Dedifferentiated amniotic fluid mesenchymal stem cell (primary cell): ENCODE measurements at regions not wholly inside any gene's neighbourhood (a gene's known extent, or its start where the extent isn't known, plus 50 kb on each side); places are given as distances from the start of the nearest gene placed in this dataset.

Experiments used
- DNase-seq: peaks from one replicate; pipeline ENCODE4 v3.0.0-alpha.2; 2016; ENCODE audit errors: extremely low spot score

DNA sequence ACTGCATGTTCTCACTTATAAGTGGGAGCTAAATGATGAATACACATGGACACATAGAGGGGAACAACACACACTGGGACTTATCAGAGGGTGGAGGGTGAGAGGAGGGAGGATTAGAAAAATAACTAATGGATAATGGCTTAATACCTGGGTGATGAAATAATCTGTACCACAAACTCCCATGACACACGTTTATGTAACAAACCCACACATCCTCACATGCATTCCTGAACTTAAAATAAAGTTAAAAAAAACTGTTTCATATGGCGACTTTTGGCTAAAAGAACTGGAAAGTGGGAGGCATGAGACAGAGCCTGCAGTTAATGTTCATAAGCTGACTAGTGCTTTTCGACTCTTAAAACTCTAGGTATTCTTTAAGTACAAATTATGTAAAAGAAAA, 98.9 kb upstream of the NPFFR2 start:
- no peak for DNase-seq

GRCh38 chr4:71938776-71939175, 93.0 kb upstream of the NPFFR2 start:
- no peak for DNase-seq

DNA sequence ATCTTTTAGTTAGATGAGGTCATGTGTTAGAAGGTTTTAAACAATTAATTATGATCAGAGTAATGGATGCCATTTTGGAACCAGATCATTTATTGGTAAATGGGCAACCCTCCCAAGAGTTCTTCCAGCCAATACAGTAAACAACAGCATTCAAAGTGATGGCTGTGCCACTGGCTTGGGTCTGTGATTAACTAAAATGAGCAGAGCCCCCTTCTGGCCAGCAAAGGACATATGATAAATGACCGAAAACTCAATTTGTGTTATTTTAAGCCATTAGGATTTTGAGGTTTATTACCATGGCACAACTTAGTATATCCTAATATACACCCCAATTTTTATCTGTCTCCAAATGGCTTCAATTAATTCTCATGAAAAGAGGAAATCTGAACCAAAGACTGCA, 90.8 kb upstream of the NPFFR2 start:
- no peak for DNase-seq

DNA sequence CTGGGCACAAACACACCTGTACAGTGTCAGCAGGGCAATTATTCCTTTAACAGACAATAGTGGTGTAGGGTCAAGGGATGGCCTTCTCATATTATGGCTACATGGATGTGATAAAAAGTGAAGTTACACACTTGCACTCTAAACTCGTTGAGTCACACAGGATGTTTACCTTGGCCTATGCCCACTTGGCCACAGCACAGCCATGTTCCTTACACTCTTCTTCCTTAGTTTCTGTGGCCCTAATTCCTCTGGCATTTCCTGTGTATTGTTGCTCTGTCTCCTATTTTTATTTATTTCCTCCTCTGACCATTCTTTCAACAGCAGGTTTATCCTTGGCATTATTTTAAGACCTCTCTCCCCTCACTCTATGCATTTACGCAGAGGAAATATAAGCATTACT, 86.8 kb upstream of the NPFFR2 start:
- no peak for DNase-seq

GRCh38 chr4:71945791-71946190, 86.0 kb upstream of the NPFFR2 start:
- DNase-seq: no peak

DNA sequence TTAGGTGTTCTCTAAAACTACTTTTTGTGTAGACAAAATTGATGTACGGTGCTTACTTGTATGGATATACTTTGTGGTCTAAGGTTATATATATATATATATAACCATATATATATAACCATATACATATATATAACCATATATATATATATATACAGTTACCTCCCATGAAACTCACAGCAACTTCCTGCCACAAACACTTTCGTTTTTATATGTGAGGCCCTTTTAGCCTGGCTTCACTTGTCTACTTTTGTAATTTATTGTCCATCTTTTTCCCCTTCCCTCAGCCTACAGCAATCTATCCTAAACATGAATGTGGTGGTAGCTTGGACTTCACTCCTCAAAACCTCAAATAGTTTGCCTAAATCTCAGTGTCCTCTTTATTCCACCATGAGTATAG, 72.8 kb upstream of the NPFFR2 start:
- DNase-seq: no peak

DNA sequence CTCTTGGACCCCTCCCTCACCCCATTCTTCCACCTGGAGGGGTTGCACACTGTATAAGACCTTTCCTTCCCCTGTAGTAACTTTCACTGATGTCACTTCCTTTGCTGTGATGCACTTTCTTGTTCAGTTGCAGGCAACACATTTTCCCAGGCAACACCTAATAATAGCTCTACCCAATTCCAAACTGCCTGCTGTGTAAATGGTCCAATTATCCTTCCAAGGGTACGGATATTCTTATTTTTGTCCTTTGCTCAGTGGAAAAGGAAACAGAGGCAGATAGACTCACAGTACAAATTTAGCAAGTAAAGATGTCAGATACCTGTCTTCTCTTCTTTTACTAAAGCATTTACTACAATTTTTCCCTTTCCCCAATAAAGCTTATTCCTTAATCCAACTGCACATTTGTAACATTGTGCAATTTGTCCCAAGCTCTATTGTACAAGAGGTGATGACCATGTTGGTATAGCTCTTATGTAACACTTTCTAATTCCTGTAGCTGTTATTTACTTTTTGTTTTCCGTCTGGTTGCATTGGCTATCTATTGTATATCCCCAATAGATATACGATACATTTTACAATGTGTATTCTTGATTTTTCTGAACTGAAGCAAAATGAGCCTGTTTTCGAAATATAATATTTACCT, 69.1 kb upstream of the NPFFR2 start:
- no peak for DNase-seq

- peak; percentile 35 for DNase-seq
These were observed 57.1 kb upstream of the NPFFR2 start for GRCh38 chr4:71974681-71975080.

DNA sequence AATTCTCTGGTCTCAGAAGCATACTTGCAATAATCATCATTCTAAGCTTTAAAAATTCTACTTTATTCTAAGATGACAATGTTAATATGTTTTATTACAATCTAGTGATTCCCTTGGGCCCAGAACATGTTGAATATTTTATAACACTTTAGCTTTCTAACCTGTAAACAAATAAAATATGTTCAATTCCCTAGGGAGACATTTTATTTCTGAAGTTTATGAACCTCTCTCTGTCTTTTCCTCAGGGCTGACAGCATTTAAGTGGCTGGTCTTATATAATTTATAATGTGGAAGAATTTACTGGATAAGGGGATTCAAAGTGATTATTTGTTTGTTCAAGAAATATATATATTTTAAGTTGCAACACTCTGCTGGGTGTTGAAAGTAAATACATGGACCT, 55.3 kb upstream of the NPFFR2 start:
- DNase-seq: no peak

- no peak for DNase-seq
These were observed 53.5 kb upstream of the NPFFR2 start for GRCh38 chr4:71978210-71978835.

GRCh38 chr4:71980976-71981375, 50.8 kb upstream of the NPFFR2 start:
- no peak for DNase-seq
